Tibial nerve (tissue), 4 donors: ENCODE measurements at regions not wholly inside any gene's neighbourhood (a gene's known extent, or its start where the extent isn't known, plus 50 kb on each side); places are given as distances from the start of the nearest gene placed in this dataset.

ENCODE experiments used
- EP300 ChIP-seq, 2 donors: sonication (generic); formaldehyde crosslinking; IDR thresholded peaks; one replicate each; pipeline ENCODE4 v1.6.1; 2017; ENCODE audit warnings: antibody characterized with exemption in 2 of 2, mild to moderate bottlenecking in 1 of 2
- POLR2A ChIP-seq, 2 donors: fragments of 450-650 bp; IDR thresholded peaks; one replicate each; pipeline ENCODE4 v1.6.1; 2017; ENCODE audit warnings: antibody characterized with exemption in 2 of 2, mild to moderate bottlenecking in 2 of 2, moderate library complexity in 2 of 2
- TF ChIP-seq, protein P1 (sequence below), 5 experiments: fragments of 200-600 bp in 3 of 5; fragments of 450-650 bp in 2 of 5; sonication (generic) in 3 of 5; IDR thresholded peaks; one replicate each; pipeline ENCODE4 v1.5.1; 2016 to 2019; ENCODE audit warnings: antibody characterized with exemption in 5 of 5, mild to moderate bottlenecking in 3 of 5, moderate library complexity in 2 of 5

DNA sequence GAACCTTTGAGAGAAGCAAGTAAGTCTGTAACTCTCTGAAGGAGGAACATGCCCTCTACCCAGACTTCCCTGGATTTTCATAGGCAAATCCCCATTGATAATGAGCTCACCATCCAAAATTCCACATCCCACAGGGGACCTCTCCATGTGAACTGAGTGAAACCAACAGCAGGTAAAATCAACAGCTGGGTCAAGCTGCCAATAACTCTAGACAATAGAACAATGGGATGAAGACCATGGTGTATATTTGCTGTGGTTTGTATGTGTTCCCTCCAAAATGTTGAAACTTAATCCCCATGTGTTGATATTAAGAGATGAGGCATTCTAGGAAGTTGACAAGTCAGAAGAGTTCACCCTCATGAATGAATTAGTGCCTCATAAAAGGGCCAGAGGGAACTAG is 110.2 kb upstream of the MYO10 start:
- TF ChIP-seq, protein P1, sequence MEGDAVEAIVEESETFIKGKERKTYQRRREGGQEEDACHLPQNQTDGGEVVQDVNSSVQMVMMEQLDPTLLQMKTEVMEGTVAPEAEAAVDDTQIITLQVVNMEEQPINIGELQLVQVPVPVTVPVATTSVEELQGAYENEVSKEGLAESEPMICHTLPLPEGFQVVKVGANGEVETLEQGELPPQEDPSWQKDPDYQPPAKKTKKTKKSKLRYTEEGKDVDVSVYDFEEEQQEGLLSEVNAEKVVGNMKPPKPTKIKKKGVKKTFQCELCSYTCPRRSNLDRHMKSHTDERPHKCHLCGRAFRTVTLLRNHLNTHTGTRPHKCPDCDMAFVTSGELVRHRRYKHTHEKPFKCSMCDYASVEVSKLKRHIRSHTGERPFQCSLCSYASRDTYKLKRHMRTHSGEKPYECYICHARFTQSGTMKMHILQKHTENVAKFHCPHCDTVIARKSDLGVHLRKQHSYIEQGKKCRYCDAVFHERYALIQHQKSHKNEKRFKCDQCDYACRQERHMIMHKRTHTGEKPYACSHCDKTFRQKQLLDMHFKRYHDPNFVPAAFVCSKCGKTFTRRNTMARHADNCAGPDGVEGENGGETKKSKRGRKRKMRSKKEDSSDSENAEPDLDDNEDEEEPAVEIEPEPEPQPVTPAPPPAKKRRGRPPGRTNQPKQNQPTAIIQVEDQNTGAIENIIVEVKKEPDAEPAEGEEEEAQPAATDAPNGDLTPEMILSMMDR (IDR thresholded peaks at IDR 0.05) = no peak
- no peak for TF ChIP-seq POLR2A (IDR thresholded peaks at IDR 0.05)
- no peak for TF ChIP-seq EP300 (IDR thresholded peaks at IDR 0.05)
